GM23338 (cell line): ENCODE measurements at regions not wholly inside any gene's neighbourhood (a gene's known extent, or its start where the extent isn't known, plus 50 kb on each side); places are given as distances from the start of the nearest gene placed in this dataset.

Source experiments
- CREB1 ChIP-seq: fragments of 250-450 bp; sonication (Bioruptor Pico); IDR thresholded peaks from 2 replicates; pipeline ENCODE4 v1.5.0; 2020; ENCODE audit warnings: low read depth, mild to moderate bottlenecking, moderate library complexity
- EZH2 ChIP-seq: fragments of 200-600 bp; sonication (generic); IDR thresholded peaks from one replicate; pipeline ENCODE4 v1.8.0; 2017; ENCODE audit warnings: antibody characterized with exemption, mild to moderate bottlenecking, low read depth; ENCODE audit not compliant: unreplicated experiment
- EZH2phosphoT487 ChIP-seq: fragments of 200-600 bp; sonication (generic); IDR thresholded peaks from one replicate; pipeline ENCODE4 v1.8.1; 2018; ENCODE audit warnings: antibody characterized with exemption; ENCODE audit not compliant: unreplicated experiment
- JUNB ChIP-seq: IDR thresholded peaks from one replicate; pipeline ENCODE4 v1.6.1; 2016; ENCODE audit warnings: antibody characterized with exemption; ENCODE audit not compliant: unreplicated experiment
- NANOG ChIP-seq: IDR thresholded peaks from 2 replicates; pipeline ENCODE4 v1.6.1; 2016; ENCODE audit warnings: antibody characterized with exemption, borderline replicate concordance
- POLR2AphosphoS5 ChIP-seq: IDR thresholded peaks from 2 replicates; pipeline ENCODE4 v1.6.1; 2016; ENCODE audit warnings: antibody characterized with exemption, low read depth
- STAT1 ChIP-seq: IDR thresholded peaks from one replicate; pipeline ENCODE4 v1.6.1; 2016; ENCODE audit warnings: antibody characterized with exemption; ENCODE audit not compliant: unreplicated experiment
- ZNF114 ChIP-seq: fragments of 250-450 bp; sonication (Bioruptor Pico); IDR thresholded peaks from 2 replicates; pipeline ENCODE4 v1.5.0; 2020; ENCODE audit warnings: mild to moderate bottlenecking, moderate library complexity
- ZNF331 ChIP-seq: fragments of 250-450 bp; sonication (Bioruptor Pico); IDR thresholded peaks from 2 replicates; pipeline ENCODE4 v1.5.0; 2020; ENCODE audit warnings: low read depth, mild to moderate bottlenecking, moderate library complexity
- TF ChIP-seq, protein P1 (sequence below): IDR thresholded peaks from one replicate; pipeline ENCODE4 v1.6.1; 2018; ENCODE audit warnings: antibody characterized with exemption; ENCODE audit not compliant: unreplicated experiment
- TF ChIP-seq, protein P2 (sequence below), 2 experiments: fragments of 200-600 bp in 1 of 2; sonication (generic) in 1 of 2; conservative IDR thresholded peaks; 2 replicates each; pipeline versions ENCODE4 v1.5.1 to v1.6.1; 2016 to 2017; ENCODE audit warnings: antibody characterized with exemption in 2 of 2, low read depth in 2 of 2, mild to moderate bottlenecking in 2 of 2, moderate library complexity in 1 of 2
- TF ChIP-seq, protein P3 (sequence below): fragments of 250-450 bp; sonication (Bioruptor Pico); IDR thresholded peaks from 2 replicates; pipeline ENCODE4 v1.5.0; 2020; ENCODE audit warnings: mild to moderate bottlenecking, moderate library complexity
- TF ChIP-seq, protein P4 (sequence below): IDR thresholded peaks from 2 replicates; pipeline ENCODE4 v1.6.1; 2016; ENCODE audit warnings: antibody characterized with exemption

DNA sequence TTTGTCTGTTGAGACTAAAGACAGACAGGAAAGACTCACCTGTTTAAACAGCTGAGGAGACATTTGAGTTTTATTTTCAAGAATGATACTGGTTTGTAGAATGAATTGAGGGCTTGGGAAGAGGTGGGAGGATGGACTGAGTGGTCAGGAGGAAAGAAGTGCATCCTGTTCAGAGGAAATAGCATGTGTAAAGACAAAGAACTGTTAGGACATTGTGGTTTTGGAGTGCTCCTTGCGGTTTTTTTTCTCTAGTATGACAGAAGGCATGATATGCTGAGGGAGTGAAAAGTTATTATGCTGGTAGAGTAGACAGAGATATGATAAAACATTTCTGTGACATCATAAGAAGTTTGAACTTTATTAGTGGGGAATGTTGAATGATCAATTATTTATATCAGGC is 270.7 kb upstream of the ELAVL2 start:
- no peak for TF ChIP-seq POLR2AphosphoS5
- TF ChIP-seq, protein P1, sequence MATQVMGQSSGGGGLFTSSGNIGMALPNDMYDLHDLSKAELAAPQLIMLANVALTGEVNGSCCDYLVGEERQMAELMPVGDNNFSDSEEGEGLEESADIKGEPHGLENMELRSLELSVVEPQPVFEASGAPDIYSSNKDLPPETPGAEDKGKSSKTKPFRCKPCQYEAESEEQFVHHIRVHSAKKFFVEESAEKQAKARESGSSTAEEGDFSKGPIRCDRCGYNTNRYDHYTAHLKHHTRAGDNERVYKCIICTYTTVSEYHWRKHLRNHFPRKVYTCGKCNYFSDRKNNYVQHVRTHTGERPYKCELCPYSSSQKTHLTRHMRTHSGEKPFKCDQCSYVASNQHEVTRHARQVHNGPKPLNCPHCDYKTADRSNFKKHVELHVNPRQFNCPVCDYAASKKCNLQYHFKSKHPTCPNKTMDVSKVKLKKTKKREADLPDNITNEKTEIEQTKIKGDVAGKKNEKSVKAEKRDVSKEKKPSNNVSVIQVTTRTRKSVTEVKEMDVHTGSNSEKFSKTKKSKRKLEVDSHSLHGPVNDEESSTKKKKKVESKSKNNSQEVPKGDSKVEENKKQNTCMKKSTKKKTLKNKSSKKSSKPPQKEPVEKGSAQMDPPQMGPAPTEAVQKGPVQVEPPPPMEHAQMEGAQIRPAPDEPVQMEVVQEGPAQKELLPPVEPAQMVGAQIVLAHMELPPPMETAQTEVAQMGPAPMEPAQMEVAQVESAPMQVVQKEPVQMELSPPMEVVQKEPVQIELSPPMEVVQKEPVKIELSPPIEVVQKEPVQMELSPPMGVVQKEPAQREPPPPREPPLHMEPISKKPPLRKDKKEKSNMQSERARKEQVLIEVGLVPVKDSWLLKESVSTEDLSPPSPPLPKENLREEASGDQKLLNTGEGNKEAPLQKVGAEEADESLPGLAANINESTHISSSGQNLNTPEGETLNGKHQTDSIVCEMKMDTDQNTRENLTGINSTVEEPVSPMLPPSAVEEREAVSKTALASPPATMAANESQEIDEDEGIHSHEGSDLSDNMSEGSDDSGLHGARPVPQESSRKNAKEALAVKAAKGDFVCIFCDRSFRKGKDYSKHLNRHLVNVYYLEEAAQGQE: no peak
- TF ChIP-seq, protein P2, sequence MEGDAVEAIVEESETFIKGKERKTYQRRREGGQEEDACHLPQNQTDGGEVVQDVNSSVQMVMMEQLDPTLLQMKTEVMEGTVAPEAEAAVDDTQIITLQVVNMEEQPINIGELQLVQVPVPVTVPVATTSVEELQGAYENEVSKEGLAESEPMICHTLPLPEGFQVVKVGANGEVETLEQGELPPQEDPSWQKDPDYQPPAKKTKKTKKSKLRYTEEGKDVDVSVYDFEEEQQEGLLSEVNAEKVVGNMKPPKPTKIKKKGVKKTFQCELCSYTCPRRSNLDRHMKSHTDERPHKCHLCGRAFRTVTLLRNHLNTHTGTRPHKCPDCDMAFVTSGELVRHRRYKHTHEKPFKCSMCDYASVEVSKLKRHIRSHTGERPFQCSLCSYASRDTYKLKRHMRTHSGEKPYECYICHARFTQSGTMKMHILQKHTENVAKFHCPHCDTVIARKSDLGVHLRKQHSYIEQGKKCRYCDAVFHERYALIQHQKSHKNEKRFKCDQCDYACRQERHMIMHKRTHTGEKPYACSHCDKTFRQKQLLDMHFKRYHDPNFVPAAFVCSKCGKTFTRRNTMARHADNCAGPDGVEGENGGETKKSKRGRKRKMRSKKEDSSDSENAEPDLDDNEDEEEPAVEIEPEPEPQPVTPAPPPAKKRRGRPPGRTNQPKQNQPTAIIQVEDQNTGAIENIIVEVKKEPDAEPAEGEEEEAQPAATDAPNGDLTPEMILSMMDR (conservative IDR thresholded peaks at IDR 0.05; ENCODE audit: low read depth in 2 of 2): no peak
- TF ChIP-seq EZH2: no peak
- TF ChIP-seq STAT1: no peak
- TF ChIP-seq, protein P3, sequence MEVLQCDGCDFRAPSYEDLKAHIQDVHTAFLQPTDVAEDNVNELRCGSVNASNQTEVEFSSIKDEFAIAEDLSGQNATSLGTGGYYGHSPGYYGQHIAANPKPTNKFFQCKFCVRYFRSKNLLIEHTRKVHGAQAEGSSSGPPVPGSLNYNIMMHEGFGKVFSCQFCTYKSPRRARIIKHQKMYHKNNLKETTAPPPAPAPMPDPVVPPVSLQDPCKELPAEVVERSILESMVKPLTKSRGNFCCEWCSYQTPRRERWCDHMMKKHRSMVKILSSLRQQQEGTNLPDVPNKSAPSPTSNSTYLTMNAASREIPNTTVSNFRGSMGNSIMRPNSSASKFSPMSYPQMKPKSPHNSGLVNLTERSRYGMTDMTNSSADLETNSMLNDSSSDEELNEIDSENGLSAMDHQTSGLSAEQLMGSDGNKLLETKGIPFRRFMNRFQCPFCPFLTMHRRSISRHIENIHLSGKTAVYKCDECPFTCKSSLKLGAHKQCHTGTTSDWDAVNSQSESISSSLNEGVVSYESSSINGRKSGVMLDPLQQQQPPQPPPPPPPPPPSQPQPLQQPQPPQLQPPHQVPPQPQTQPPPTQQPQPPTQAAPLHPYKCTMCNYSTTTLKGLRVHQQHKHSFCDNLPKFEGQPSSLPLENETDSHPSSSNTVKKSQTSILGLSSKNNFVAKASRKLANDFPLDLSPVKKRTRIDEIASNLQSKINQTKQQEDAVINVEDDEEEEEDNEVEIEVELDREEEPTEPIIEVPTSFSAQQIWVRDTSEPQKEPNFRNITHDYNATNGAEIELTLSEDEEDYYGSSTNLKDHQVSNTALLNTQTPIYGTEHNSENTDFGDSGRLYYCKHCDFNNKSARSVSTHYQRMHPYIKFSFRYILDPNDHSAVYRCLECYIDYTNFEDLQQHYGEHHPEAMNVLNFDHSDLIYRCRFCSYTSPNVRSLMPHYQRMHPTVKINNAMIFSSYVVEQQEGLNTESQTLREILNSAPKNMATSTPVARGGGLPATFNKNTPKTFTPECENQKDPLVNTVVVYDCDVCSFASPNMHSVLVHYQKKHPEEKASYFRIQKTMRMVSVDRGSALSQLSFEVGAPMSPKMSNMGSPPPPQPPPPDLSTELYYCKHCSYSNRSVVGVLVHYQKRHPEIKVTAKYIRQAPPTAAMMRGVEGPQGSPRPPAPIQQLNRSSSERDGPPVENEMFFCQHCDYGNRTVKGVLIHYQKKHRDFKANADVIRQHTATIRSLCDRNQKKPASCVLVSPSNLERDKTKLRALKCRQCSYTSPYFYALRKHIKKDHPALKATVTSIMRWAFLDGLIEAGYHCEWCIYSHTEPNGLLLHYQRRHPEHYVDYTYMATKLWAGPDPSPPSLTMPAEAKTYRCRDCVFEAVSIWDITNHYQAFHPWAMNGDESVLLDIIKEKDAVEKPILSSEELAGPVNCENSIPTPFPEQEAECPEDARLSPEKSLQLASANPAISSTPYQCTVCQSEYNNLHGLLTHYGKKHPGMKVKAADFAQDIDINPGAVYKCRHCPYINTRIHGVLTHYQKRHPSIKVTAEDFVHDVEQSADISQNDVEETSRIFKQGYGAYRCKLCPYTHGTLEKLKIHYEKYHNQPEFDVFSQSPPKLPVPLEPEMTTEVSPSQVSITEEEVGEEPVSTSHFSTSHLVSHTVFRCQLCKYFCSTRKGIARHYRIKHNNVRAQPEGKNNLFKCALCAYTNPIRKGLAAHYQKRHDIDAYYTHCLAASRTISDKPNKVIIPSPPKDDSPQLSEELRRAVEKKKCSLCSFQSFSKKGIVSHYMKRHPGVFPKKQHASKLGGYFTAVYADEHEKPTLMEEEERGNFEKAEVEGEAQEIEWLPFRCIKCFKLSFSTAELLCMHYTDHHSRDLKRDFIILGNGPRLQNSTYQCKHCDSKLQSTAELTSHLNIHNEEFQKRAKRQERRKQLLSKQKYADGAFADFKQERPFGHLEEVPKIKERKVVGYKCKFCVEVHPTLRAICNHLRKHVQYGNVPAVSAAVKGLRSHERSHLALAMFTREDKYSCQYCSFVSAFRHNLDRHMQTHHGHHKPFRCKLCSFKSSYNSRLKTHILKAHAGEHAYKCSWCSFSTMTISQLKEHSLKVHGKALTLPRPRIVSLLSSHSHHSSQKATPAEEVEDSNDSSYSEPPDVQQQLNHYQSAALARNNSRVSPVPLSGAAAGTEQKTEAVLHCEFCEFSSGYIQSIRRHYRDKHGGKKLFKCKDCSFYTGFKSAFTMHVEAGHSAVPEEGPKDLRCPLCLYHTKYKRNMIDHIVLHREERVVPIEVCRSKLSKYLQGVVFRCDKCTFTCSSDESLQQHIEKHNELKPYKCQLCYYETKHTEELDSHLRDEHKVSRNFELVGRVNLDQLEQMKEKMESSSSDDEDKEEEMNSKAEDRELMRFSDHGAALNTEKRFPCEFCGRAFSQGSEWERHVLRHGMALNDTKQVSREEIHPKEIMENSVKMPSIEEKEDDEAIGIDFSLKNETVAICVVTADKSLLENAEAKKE (CRISPR knock-in tag): no peak
- no peak for TF ChIP-seq JUNB
- TF ChIP-seq EZH2phosphoT487: no peak
- TF ChIP-seq ZNF331: no peak
- TF ChIP-seq, protein P4, sequence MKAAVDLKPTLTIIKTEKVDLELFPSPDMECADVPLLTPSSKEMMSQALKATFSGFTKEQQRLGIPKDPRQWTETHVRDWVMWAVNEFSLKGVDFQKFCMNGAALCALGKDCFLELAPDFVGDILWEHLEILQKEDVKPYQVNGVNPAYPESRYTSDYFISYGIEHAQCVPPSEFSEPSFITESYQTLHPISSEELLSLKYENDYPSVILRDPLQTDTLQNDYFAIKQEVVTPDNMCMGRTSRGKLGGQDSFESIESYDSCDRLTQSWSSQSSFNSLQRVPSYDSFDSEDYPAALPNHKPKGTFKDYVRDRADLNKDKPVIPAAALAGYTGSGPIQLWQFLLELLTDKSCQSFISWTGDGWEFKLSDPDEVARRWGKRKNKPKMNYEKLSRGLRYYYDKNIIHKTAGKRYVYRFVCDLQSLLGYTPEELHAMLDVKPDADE: no peak
- TF ChIP-seq ZNF114: no peak
- no peak for TF ChIP-seq CREB1
- TF ChIP-seq NANOG: no peak
